NCI-H2081 treated with DMSO at 0.1 percent for 48 hours (cell line): ENCODE measurements at regions not wholly inside any gene's neighbourhood (a gene's known extent, or its start where the extent isn't known, plus 50 kb on each side); places are given as distances from the start of the nearest gene placed in this dataset.
"Not testable (repeated sequence)": the region's sequence is repeated elsewhere in the genome, so short reads cannot be mapped to it uniquely, and the experiment has no call there.

Source experiments
- DNase-seq: peaks from one replicate; lab custom pipeline; 2025; lab: John Stamatoyannopoulos, UW

DNA sequence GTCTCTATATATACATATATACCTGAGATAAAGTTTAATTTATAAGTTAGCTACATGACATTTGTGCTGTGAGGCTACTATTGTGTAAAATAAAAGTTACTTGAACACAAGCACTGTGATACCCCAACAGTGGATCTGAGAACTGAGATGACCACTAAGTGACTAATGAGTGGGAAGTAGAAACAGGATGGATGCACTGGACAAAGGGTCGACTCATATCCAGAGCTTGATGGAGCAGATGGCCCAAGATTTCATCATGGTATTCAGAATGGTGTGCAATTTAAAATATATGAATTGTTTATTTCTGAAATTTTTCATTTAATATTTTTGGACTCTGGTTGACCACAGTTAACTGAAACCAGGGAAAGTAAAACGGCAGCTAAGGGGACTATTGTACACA, 908.6 kb upstream of the MDGA2 start:
- no peak for DNase-seq

- no peak for DNase-seq
These were observed 907.5 kb upstream of the MDGA2 start for GRCh38 chr14:48582938-48583337.

GRCh38 chr14:48580692-48581091, 905.3 kb upstream of the MDGA2 start:
- DNase-seq = no peak

DNA sequence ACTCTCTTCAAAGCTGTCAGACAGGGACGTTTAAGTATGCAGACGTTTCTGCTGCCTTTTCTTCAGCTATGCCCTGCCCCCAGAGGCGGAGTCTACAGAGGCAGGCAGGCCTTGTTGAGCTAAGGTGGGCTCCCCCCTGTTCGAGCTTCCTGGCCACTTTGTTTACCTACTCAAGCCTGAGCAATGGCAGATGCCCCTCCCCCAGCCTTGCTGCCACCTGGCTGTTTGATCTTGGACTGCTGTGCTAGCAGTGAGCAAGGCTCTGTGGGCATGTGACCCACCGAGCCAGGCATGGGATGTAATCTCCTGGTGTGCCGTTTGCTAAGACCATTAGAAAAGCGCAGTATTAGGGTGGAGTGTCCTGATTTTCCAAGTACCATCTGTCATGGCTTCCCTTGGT, 900.4 kb upstream of the MDGA2 start:
- no peak for DNase-seq

GRCh38 chr14:48568688-48569087, 893.3 kb upstream of the MDGA2 start:
- DNase-seq = no peak

GRCh38 chr14:48568252-48568651, 892.8 kb upstream of the MDGA2 start:
- no peak for DNase-seq

DNA sequence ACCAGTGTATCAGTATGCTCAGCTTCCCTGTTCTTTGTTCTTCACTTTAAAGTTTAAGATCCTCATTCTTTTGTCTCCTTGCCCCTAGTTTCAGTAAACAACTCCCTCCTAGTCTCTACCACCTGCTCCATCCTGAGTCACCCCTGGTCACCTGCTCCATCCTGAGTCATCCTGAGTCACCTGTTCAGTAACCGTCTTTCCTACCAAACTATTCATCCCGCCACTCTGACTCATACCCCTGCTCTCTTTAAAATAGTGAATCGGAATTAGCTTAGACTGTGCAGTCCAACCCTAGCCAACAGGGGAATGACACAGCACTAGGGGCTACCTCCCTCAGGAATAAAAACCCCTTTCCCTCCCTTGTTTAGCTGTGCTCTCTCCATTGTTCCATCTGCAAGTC, 888.1 kb upstream of the MDGA2 start:
- DNase-seq = no peak

GRCh38 chr14:48561438-48561837, 886.0 kb upstream of the MDGA2 start:
- not testable (repeated sequence) for DNase-seq

DNA sequence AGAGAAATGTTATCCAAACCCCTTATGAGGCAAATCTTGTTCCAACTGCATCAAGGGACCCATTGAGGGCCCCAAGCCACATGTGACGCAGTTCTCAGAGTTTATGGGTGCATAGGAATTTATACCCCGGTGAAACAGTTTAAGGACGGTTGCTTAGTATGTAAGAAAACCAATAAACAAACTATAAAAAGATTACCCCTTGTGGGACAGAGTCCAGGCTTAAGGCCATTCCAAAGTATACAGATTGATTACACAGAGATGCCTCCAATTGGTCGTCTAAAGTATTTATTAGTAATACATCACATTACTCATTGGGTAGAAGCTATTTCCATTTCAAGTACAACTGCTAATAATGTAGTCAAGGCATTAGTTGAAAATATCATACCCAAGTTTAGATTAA, 885.0 kb upstream of the MDGA2 start:
- DNase-seq = no peak

GRCh38 chr14:48553443-48553842, 878.0 kb upstream of the MDGA2 start:
- no peak for DNase-seq

GRCh38 chr14:48546996-48547395, 871.6 kb upstream of the MDGA2 start:
- no peak for DNase-seq

DNA sequence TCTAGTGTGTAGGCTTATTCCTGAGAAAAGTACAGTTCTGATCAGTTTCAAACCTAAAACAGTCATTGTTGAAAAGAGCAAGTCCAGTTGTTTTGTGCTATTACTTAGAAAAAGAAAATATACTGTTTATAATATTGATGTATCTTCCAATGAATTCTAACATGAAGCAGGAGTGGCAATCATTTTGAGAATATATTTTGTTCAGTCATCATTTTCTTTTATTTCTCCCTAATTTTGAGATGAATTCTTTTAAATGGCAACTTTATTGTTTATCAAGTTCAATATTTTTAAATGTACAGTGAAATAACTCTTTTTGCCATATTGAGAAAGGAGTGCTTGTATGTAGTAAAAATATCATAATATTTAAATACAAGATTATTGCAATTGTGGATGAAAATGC, 862.2 kb upstream of the MDGA2 start:
- no peak for DNase-seq

- DNase-seq = no peak
These were observed 860.9 kb upstream of the MDGA2 start for GRCh38 chr14:48536318-48536717.

DNA sequence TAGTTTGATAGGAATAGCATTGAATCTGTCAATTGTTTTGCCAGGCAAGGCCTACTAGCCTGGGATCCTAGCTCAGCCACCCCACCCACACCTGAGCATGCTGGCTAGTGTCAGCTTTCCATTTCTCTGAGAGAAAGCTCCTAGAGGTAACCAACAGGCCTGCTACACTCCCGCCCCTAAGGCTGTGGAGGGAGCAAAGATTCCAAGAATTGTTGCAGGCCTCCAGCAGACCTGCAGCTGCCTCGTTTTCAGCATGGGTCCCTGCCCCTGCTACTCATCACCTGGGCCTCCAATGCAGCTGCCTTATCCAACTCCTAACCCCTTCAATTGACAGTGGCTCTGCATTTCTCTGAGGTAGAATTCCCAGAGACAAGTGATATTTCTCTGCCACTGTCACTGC, 852.4 kb upstream of the MDGA2 start:
- DNase-seq = no peak

GRCh38 chr14:48526307-48526706, 850.9 kb upstream of the MDGA2 start:
- DNase-seq = no peak

DNA sequence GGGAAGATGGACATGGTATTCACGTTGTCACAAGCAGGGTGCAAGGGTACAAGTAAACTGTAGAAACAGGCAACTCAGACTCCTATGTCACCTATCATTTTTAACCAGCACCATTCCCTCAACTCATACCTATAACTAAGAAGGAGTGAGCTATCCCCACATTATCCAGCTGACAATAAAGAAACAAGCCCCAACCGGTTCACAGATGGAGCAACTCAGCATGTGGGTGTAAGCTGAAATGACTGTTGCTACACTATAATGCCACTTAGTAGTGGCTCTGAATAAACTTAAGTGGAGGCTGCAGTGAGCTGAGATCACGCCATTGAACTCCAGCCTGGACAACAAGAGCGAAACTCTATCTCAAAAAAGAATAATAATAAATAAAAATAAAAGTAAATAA, 829.5 kb upstream of the MDGA2 start:
- no peak for DNase-seq

DNA sequence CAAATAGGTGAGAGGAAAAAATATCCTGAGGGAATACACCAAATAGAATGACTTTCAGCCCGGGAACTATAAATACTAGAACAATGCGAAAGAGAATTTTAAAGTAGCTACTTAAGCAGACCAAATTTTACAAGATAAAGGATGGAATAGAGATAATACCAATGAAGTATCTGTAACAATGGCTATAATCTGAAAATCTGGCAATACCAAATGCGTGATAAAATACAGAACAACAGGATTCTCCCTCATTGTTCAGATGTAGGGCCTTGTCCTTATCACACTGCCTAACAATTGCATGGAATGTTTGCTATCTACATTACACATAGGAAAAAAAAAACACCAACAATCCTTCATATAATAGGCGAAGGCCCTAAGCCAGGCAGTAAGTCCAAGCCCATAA, 815.4 kb upstream of the MDGA2 start:
- no peak for DNase-seq

DNA sequence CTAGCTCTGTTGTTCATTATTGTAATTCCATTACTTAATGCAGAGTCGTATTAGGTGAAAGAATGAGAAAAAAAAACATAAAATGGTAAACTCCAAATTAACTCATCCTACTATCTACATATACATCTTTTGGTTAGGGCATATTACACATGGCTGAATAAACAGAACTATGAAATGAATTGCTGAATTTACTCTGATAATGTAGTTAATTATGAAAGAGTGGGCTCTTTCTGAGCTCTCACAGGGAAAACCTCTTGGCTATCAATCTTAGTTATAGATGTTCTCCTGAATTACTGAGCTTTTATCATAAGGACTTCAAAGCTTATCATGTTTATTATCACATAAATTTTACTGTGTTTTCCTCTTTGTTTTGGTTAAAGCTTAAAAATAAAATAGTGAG, 798.5 kb upstream of the MDGA2 start:
- DNase-seq = no peak

DNA sequence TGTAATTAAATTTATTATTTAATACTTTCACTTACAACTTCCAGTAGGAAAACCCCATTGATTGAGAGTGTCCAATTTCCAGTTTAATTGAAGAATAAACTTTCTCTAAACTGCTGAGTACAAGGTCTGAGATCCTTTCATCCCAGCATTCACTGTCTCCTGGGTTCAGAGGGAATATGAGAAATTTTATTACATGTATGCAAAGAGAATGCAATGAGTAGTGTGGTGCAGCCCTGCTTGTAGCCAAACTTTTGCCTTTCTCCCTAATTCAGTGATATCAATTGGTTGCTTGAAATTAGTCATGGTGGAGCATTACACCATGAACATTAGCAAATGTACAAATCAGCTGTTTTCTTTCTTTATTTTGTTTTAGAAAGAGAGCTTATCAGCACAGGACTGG, 780.6 kb upstream of the MDGA2 start:
- no peak for DNase-seq

- DNase-seq = no peak
These were observed 779.5 kb upstream of the MDGA2 start for GRCh38 chr14:48454887-48455286.

GRCh38 chr14:48452437-48452995, 777.1 kb upstream of the MDGA2 start:
- no peak for DNase-seq

DNA sequence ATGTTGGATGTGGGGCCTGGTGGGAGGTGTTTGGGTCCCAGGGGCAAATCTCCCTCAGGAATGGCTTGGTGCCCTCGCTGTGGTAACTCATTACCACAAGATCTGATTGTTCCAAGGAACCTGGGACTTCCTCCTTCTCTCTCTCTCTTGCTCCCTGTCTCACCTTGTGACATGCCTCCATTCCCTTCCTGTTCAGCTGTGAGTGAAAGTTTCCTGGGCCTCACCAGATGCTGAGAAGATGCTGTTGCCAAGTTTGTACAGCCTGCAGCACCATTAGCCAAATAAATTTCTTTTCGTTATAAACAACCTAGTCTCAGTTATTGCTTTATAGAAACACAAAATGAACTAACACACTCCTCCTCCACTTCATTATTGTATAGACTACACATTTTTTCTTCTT, 759.8 kb upstream of the MDGA2 start:
- no peak for DNase-seq

DNA sequence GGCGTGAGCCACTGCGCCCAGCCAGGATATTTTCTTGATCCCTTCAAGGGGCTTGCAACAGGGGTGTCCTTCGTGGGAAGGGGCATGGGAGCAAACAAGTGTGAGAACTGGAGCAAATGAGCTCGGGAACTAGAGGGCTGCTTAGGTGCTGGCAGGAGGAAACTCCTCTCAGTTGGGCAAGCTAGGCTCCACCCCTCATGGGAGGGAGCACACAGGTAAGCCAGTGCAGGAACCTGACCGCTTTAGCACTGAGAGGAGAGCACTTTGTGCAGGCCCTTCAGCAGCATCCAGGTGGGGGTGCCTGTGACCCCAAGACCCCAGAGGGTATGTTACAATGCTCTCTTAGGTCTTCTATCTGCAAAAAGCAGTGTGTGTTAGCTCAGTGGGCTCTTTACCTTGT, 755.4 kb upstream of the MDGA2 start:
- DNase-seq = no peak

- DNase-seq = no peak
These were observed 754.1 kb upstream of the MDGA2 start for GRCh38 chr14:48429512-48429911.
